H1 (cell line): ENCODE measurements at regions not wholly inside any gene's neighbourhood (a gene's known extent, or its start where the extent isn't known, plus 50 kb on each side); places are given as distances from the start of the nearest gene placed in this dataset.

Experiments used
- BCL11A ChIP-seq, 2 experiments: IDR thresholded peaks; one replicate each; pipeline ENCODE4 v1.6.1; 2011; ENCODE audit warnings: low read depth in 2 of 2, low read length in 2 of 2, mild to moderate bottlenecking in 2 of 2
- CTCF ChIP-seq, 3 experiments: IDR thresholded peaks; 1 replicate in 2 of 3; 2 replicates in 1 of 3; pipeline versions ENCODE4 v1.5.1 to v1.6.1; 2011; ENCODE audit warnings: low read length in 3 of 3, mild to moderate bottlenecking in 3 of 3, inconsistent platforms in 2 of 3, low read depth in 1 of 3, moderate library complexity in 1 of 3; ENCODE audit not compliant: insufficient read depth in 1 of 3; ENCODE audit errors: control extremely low read depth in 1 of 3
- MAX ChIP-seq: IDR thresholded peaks from 2 replicates; pipeline ENCODE4 v1.6.1; 2012; ENCODE audit warnings: inconsistent platforms
- NANOG ChIP-seq: IDR thresholded peaks from 2 replicates; pipeline ENCODE4 v1.6.1; 2011; ENCODE audit warnings: low read length, low read depth, mild to moderate bottlenecking, inconsistent platforms; ENCODE audit not compliant: insufficient read depth, poor library complexity, severe bottlenecking
- SP2 ChIP-seq: IDR thresholded peaks from 2 replicates; pipeline ENCODE4 v1.6.1; 2012; ENCODE audit warnings: mild to moderate bottlenecking, low read length, inconsistent platforms

DNA sequence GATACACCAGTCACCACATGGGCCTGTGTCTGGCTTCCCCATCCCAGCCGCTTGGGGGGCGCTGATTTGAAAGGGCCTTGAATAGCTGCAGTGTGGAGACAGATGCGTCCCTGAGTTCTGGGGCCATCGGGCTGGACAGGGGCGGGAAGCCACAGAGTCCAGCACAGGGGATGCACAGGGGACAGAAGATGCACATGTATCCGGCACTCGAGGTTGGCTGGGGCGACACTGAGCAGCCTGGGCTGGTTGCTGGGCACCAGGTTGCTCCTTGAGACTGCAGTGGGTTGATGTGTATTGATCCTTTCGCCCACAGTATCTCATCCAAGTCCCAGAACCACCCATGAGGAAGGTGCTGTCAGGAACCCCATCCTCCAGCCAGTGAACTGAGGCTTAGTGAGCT is 99.3 kb upstream of the SYT13 start (continued):
- no peak for TF ChIP-seq NANOG
- no peak for TF ChIP-seq CTCF (IDR thresholded peaks at IDR 0.05; ENCODE audit: control extremely low read depth in 1 of 3, insufficient read depth in 1 of 3, low read depth in 1 of 3, low read length in 3 of 3)
- no peak for TF ChIP-seq MAX
- TF ChIP-seq BCL11A (IDR thresholded peaks at IDR 0.05; ENCODE audit: low read depth in 2 of 2, low read length in 2 of 2): no peak
- no peak for TF ChIP-seq SP2
- TF ChIP-seq, all 59 proteins: peak for 0
